Fibroblast of pulmonary artery (primary cell): ENCODE measurements at regions not wholly inside any gene's neighbourhood (a gene's known extent, or its start where the extent isn't known, plus 50 kb on each side); places are given as distances from the start of the nearest gene placed in this dataset.
"Not testable (repeated sequence)": the region's sequence is repeated elsewhere in the genome, so short reads cannot be mapped to it uniquely, and the experiment has no call there.

Source experiments
- DNase-seq: peaks from one replicate; pipeline ENCODE4 v3.0.0-alpha.2; 2010; ENCODE audit warnings: low read depth
- H3K4me3 ChIP-seq: replicated peaks from 2 replicates; pipeline ENCODE4 v1.5.1; 2011; ENCODE audit warnings: low read depth, mild to moderate bottlenecking, control low read depth, low read length, moderate library complexity
- TF ChIP-seq, protein P1 (sequence below): IDR thresholded peaks from 2 replicates; pipeline ENCODE4 v1.5.1; 2011; ENCODE audit warnings: mild to moderate bottlenecking, control low read depth, low read length, inconsistent platforms; ENCODE audit errors: missing control alignments

DNA sequence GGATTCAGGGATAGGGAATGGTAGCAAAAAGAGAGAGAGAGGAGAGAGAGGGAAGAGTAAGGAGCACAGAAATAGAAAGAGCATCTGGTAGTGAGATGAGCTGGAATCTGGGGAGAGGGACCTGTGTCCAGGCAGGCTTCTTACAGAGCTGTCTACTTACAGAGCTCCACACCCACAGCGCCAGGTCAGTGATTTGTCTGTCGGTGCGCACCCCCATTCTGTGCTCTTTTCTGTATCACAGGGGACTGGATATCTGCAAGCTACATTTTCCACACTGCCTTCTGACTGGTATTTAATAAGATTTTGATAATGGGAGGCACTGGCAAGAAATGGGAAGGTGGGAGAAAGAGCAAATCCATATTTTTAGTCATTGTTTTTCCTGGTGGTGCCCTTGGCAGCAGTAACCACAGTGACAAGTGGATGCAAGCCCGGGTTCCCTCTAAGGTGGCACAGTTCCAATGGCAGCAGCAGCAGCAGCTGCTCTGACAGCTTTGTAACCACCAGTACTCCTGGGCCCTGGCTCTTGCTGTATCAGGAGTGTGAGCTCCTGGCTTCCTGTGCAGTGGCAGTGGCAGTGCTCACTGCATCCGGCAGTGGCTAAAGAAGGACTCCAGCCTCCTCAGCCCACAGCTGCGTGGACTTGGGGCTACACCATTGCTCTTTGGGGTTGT lies 300.5 kb downstream of the TRIML1 start:
- no peak for DNase-seq
- H3K4me3 ChIP-seq: no peak overlapping the region

DNA sequence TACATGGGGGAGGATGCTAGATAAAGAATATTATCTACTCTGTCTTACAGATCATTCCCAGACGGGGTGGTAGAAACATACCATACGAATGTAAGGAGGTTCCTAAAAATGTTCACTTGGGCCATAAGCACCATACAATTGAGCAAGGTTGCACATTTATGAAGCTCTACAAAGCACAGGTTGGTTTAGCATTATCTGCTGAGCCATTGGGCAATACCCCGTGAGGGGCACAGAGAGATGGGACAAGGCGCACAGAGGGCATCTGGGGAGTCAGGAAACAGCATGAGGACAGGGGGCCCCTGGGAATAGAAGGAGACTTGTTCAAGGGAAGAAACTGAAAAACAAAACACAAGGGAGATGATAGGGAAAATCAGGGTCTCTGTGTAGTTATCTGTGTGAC lies 305.3 kb downstream of the TRIML1 start:
- H3K4me3 ChIP-seq: no peak overlapping the region
- TF ChIP-seq, protein P1, sequence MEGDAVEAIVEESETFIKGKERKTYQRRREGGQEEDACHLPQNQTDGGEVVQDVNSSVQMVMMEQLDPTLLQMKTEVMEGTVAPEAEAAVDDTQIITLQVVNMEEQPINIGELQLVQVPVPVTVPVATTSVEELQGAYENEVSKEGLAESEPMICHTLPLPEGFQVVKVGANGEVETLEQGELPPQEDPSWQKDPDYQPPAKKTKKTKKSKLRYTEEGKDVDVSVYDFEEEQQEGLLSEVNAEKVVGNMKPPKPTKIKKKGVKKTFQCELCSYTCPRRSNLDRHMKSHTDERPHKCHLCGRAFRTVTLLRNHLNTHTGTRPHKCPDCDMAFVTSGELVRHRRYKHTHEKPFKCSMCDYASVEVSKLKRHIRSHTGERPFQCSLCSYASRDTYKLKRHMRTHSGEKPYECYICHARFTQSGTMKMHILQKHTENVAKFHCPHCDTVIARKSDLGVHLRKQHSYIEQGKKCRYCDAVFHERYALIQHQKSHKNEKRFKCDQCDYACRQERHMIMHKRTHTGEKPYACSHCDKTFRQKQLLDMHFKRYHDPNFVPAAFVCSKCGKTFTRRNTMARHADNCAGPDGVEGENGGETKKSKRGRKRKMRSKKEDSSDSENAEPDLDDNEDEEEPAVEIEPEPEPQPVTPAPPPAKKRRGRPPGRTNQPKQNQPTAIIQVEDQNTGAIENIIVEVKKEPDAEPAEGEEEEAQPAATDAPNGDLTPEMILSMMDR: no peak
- no peak for DNase-seq

More for the DNA sequence above, 300.5 kb downstream of the TRIML1 start:
- TF ChIP-seq, protein P1: no peak

DNA sequence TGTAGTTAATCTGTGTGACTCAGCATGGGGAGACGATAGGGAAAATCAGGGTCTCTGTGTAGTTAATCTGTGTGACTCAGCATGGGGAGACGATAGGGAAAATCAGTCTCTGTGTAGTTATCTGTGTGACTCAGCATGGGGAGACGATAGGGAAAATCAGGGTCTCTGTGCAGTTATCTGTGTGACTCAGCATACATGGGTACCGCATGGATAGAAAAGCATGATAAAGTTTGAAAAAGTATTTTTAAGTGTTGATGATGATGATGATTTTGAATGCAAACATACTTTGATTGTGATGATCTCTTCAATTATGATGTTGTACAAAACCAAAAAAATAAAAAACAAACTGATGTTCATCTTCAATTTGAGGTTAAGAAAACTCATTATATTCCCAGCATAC lies 309.8 kb downstream of the TRIML1 start:
- not testable (repeated sequence) for H3K4me3 ChIP-seq, DNase-seq

DNA sequence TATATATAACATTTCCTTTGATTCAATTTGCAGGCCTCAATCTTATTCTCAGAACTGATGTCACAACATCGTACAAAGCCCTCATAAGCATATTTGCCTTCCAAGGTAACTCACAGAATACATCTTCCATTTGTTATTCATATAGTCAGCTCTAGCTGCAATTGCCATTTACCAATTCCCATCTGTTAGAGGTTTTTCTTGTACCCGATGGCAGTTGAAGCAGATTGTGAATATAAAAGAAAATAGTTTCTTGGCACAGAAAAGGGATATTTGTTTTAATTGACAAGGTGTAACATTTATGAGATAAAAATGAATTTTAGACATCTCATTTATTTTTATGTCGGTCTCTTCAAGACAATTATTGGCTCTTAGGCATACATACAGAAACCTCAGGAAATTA lies 311.3 kb downstream of the TRIML1 start:
- DNase-seq: no peak
- TF ChIP-seq, protein P1: no peak
- H3K4me3 ChIP-seq: no peak overlapping the region

DNA sequence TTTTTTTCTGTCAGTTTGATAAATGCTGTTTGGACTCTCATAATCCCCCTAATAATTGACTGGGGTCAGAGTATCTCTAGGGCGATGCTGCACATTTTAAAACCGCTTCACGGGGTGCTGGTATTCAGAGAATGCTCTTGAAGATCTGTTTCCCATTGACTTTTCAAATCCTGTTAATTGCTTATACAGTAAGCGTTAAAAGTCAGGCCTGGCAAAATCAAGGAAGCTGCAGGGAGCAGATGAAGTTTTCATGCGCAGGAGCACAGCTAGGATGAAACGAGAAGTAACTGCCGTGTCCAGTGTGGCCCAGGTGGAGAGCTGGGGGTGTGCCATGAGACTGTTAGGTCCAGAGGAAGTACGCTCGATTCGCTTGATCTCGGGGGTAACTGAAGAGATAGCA lies 312.9 kb downstream of the TRIML1 start:
- H3K4me3 ChIP-seq: no peak overlapping the region
- DNase-seq: no peak
- TF ChIP-seq, protein P1: no peak

DNA sequence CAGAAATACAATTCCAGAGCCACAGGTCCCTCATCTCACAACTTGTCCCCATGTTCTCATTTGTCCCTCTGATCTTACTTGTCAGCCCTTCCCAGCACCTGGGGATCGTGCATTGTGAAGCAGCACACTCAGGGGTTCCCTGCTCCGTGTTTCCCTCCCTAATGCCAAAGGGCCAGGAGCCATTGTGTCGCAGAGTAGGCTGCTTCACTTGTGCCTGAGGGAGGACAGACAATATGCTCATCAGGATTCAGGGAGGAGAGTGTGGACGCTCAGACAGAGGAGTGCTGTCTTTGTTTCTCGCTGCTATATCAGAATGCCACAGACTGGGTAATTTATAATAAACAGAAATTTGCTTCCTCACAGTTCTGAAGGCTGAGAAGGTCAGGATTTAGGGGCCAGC lies 315.3 kb downstream of the TRIML1 start:
- DNase-seq: no peak
- no peak overlapping the region for H3K4me3 ChIP-seq
- TF ChIP-seq, protein P1: no peak

DNA sequence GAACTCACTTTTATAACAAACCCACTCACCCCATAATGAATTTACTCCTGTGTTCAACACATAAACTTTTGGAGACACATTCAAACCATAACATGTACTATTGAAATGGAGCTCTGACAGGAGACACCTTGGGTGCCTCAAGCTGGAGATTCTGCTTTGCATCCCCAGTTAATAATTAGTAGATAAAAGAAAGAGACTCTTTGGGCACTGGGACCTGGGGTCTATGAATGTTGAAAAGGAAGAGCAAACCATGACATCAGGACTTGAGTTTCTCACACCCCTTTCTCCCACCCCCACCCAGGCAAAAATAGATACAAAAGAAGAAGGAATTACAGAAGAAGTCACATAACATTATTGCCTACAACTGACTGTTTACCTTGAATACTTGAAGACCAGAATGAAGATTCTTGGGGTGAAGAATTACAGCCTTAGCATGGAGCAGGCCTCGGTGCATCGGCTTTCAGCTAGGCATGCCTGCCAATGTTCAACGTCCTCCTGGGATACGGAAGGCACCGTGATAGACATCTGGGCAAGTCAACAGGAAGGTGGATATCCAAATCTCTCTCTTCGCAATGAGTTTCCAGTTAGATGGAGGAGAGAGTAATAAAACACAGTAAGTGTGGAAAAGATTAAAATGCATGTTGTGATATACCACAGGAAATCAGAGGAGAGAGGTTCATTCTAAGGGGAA lies 316.0 kb downstream of the TRIML1 start:
- TF ChIP-seq, protein P1: no peak
- no peak overlapping the region for H3K4me3 ChIP-seq
- no peak for DNase-seq
